Fibroblast of skin of right biceps (primary cell): ENCODE measurements at regions not wholly inside any gene's neighbourhood (a gene's known extent, or its start where the extent isn't known, plus 50 kb on each side); places are given as distances from the start of the nearest gene placed in this dataset.
"Not testable (repeated sequence)": the region's sequence is repeated elsewhere in the genome, so short reads cannot be mapped to it uniquely, and the experiment has no call there.

Source experiments
- DNase-seq: peaks from one replicate; pipeline ENCODE4 v3.0.0-alpha.2; 2013

- peak; percentile 58 for DNase-seq
Observed at GRCh38 chr13:110006304-110006703, 219.9 kb upstream of the IRS2 start.

DNA sequence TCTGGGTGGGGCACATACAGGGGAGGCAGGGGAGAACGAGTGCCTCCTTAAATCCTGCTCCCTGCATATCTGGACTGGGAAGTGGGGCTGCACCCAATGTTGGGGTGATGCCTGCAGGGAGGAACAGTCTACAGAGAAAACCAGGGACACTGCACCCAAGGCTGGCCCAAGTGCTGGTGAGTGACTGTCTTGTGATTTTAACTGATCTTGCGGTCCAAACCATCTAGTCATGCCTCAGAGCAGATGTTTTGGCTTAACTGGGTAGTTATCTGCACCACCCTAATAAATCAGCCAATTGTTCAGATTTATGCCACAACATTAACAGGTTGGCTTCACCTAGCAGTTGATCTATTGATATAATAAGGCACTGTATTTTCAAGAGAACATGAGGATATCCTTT, 219.2 kb upstream of the IRS2 start:
- no peak for DNase-seq

GRCh38 chr13:110004814-110005213, 218.4 kb upstream of the IRS2 start:
- no peak for DNase-seq

DNA sequence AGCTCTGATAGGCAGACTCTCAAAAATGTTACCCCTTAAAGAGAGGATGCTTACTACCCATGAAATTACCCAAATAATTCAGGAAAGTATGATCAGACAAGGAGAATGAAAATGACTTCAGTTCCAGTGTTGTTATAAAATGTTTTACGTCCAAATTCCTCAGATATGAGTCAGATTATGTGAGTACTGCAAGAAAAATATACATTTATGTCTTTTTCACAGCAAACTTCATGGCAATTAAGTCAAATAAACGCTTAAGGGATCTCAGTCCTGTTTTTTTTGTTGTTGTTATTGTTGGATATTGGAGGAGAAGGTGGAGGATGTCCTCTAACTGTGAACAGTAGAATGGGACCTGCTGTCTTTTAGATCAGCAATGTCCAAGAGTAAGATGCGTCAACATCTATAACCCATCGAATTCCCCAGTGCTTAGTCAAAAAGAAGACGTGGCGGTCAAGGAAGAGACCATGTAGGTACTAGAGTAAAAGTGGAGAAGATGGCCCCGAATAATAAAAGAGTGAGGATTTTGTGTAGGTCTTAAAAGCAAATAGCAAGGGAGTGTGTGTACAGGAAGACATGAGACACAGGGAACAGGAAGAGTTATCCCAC, 215.4 kb upstream of the IRS2 start:
- DNase-seq = peak; percentile 83

DNA sequence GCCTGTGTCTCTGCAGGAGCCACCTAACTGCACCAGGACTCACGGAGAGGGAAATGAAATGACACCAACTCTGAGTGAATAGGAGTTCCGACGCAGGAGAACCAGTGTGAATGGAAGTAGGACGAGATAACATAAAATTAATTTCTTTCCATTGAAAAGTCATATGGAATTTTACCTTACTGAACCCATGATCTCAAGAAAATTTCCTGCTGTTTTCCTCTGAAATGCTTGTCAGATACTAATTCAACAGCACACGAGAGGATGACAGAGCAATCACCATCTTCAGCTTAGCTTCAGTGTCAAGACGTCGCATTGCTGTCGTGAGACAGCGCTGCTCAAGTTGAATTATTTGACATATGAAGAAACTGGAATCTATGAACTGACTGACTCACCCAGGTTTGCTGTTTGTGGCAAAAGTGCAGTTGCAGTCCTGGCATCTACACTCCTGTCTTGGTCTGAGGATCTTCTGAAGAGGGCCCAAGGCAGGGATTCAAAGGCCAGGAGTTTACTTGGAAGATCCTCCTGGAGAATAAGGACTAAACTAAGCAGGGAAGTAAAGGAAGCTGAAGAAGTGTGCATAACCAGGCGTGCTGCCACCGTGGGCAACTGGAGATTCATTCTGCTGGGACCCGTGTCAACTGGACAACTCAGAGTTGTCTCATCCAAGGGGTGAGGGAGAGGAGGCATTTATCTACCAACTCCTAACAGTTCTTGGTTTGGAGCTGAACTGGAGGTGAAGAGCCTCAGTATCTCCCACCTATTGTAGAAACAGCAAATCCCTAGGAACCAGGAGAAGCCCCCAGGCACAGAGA, 214.4 kb upstream of the IRS2 start:
- no peak for DNase-seq

GRCh38 chr13:109999659-110000533, 213.5 kb upstream of the IRS2 start:
- no peak for DNase-seq

DNA sequence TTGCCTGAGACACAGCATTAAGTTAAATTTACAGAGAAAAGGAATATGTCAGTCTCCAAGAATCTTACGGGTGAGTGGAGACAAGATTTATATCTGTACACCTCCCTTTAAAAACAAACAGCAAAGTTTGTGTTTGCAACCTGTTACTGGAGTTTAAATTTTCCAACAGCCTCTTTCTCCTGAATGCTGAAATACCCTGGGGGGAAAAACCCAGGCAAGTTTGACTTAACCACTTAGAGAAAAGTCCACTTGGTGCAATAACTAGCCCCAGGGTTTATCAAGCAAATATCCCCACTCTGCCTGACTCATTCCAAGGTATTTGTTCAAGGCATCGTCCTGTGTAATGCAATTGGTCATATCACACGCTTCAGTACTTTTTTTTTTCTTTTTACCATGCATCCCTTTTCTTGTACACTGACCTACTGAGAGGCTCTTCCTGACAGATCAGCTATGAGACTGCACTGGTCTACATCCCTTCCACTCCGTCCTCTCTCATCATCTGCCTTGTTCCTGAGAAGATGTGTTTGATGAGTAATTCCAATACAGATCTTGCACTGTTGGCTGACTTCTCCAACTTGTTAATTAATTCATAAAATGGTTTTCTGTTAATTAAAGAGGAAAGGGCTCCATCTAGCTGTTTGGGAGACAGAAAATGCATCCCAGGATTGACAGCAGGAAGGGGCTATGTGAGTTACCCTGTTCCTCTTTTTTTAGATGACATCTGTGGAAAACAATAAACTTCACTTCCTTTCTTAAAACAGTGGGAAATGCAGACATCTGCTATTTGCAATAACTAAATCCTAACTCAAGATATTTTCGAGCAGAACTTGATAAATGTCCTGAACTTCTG, 212.5 kb upstream of the IRS2 start:
- peak; percentile 80 for DNase-seq

GRCh38 chr13:109998037-109998436, 211.7 kb upstream of the IRS2 start:
- no peak for DNase-seq

DNA sequence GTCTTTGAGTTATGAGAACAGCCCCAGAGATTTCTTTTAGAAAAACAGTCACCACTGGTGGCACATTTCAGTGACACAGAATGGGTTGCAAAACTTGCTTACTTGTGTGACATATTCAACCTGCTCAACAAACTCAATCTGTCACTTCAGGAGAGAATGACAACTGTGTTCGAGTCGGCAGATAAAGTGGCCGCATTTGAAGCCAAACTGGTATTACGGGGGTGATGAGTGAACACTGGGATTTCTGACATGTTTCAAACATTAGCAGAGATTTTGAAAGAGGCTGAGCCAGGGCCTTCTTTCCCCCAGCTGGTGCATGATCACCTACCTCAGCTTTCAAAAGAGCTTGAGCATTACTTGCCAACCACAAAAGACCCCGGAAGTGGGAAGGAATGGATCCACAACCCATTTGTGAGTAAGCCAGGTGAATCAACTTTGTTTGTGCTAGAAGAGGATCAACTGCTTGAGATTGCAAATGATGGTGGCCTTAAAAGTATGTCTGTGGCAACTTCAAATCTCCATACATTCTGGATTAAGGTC, 210.7 kb upstream of the IRS2 start:
- DNase-seq = not testable (repeated sequence)

DNA sequence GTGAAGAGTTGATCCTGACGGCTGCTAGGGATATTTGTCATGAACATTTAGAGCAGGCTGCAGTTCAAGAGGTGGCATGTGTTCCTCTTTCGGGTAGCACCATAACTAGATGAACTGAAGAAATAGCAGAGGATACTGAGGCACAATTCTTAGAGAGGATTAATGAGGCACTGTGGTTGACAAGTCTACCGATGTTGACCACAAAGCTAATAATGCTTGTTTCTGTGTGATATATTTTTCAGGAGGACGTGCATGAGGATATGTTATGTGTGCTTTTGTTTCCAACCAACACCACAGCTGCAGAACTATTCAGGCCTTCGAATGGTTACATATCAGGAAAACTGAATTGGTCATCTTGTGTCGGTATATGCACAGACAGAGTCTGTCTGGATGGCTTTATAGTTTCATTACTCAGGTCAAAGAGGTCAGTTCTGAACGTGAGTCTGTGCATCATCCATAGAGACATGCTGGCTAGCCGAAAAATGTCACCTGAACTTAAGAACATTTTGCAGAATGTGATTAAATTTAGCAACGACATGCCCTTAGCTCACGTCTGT, 210.1 kb upstream of the IRS2 start:
- no peak for DNase-seq

GRCh38 chr13:109995578-109995977, 209.2 kb upstream of the IRS2 start:
- no peak for DNase-seq

- DNase-seq = no peak
Observed at GRCh38 chr13:109990296-109990695, 203.9 kb upstream of the IRS2 start.

DNA sequence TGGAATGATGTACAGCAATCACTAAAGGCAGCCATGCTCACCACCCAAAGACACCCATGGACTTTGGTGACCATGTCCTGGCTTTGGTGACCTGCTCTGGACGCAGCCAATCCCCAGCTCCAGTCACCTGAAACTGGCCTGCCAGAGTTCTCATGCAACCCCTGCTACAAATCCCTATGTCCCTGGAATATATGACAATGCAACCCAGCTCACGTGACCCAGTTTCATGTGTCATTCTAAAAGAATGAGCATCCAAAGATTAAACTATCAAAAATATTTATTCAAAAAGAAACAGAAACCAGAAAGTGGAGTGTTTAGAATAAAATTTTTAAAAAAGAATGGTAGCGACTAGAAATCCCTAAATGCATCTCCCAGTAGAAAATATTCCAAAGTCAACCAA, 203.3 kb upstream of the IRS2 start:
- peak; percentile 65 for DNase-seq

GRCh38 chr13:109989155-109989554, 202.8 kb upstream of the IRS2 start:
- peak; percentile 82 for DNase-seq

DNA sequence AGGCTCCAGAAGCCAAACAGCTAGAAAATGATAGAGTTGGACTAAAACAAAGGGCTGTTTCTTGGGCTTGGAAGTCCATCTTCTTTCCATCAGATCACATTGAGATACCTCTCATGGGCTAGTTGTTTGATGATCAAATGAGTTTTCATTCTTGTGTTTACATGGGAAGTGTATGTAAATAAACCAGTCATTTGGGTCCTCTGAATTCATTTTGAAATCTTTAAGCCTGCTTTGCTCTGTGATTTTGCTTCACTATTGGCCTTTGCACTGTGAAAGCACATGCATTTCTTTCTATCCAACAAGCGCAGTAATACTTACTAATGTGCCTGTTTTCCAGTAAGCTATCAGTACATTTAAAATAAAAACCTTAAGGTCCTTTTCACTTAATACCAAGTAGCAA, 200.5 kb upstream of the IRS2 start:
- no peak for DNase-seq

DNA sequence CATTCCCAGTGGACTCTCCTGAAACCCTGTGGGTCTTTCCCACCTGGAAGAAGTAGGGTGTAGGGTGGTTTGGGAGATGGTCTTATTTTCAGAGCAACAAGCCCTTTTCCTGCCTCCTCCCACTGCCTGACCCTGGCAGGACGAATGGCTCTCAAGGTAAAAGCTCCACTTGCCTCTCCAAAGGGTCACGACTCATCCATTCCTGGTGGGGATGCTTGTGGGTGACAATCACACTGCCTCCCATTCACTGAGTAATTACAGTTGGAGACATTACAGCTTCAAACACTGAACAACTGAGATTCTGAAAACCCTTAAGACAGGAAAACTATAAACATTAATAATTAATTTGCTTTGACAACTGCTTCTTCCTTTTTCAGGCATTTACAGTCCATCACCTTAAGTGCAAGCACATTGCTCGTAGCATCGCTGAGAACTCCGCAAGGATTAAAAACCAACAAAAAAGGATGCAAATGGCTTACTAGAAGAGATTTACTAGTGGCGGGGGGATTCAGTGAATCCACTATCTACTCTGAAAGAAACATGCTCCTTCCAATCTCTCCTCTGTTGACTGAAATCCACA, 199.6 kb upstream of the IRS2 start:
- DNase-seq = peak; percentile 56

DNA sequence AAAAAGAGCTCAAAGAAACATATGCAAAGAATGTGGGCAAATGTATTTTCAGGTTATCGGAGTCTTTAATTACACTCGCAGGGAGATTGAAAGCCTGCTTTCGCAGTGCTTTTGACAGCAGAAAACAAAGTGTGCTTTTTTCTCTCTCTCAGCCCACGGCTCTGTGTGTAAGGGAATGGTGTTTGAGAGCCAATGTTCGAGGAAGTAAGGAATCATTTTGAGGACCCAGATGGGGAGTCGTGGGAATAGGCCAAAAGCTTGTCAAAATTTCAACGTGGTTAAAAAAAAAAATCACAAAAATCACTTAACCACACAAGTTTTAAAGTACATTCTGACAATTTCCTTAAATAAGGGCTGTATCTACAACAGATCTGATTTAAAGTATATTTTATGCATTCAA, 197.1 kb upstream of the IRS2 start:
- no peak for DNase-seq

GRCh38 chr13:109981000-109981399, 194.6 kb upstream of the IRS2 start:
- DNase-seq = no peak

DNA sequence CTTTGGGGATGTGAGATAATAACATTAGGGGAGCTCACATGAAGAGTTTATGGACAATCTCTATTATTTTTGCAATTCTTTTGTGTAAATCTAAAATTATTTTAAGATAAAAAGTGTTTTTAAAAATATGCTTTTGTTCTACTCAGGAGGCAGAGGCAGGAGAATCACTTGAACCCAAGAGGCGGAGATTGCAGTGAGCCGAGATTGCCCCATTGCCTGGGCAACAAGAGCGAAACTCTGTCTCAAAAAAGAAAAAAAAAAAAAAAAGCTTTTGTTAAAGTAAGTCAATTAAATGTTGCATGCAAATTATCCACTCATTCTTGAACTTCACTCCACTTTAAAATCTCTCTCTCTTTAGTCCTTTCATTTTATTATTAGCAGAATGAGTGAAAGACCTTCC, 193.3 kb upstream of the IRS2 start:
- DNase-seq = not testable (repeated sequence)

DNA sequence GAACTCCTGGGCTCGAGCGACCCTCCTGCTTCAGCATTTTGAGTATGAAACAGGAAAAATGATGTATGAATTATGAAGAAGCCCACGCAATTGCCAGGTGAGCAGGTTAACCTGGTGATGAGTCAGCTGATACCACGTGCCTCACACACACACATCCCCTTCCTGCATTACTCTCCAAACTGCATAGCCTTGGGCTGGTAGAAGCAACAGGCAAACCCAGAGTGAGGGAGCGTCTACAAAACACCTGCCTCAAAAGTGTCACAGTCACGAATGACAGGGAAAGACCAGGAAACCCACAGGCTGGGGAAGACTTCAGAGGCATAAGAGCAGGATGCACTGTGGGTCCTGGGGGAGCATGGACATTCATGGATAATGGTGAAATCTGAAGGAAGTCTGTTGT, 192.8 kb upstream of the IRS2 start:
- no peak for DNase-seq

GRCh38 chr13:109977212-109977968, 191.0 kb upstream of the IRS2 start:
- DNase-seq = no peak
